ENCODE measurements at regions not wholly inside any gene's neighbourhood (a gene's known extent, or its start where the extent isn't known, plus 50 kb on each side); places are given as distances from the start of the nearest gene placed in this dataset.

GRCh38 chr1:177591155-177591554 lies 378.7 kb downstream of the SEC16B start:
- Histone ChIP-seq H3K27ac (ENCODE audit: low read length in 2 of 2) (no peak overlapping the region), H3K4me1 (ENCODE audit: control insufficient read depth in 2 of 2, insufficient read depth in 2 of 2, low read length in 2 of 2) (no peaks in the 10 kb centered on the region), H3K36me3 (replicated peaks in 1 of 2; ENCODE audit: control extremely low read depth in 1 of 2, control insufficient read depth in 1 of 2, extremely low read depth in 1 of 2, insufficient read depth in 2 of 2, low read length in 1 of 2) (no peaks in the 10 kb centered on the region), H2AFZ (ENCODE audit: insufficient read depth, low read depth, low read length, poor library complexity, severe bottlenecking) (no peak overlapping the region), H3K4me2 (replicated peaks; ENCODE audit: low read depth, low read length, poor library complexity, severe bottlenecking) (no peak overlapping the region), H3K79me2 (ENCODE audit: control insufficient read depth, insufficient read depth, low read length) (no peaks in the 10 kb centered on the region), H3K9ac (ENCODE audit: low read length) (no peak overlapping the region), H3K4me3 (ENCODE audit: control extremely low read depth in 1 of 5, extremely low read depth in 1 of 5, insufficient read depth in 1 of 5, low read depth in 2 of 5, low read length in 4 of 5) (no peak overlapping the region), H3K27me3 (replicated peaks in 1 of 4; ENCODE audit: control extremely low read depth in 1 of 4, control insufficient read depth in 3 of 4, insufficient read depth in 4 of 4, low read length in 3 of 4) (no peaks in the 10 kb centered on the region), H4K20me1 (ENCODE audit: control insufficient read depth, insufficient read depth, low read length, poor library complexity, severe bottlenecking) (no peaks in the 10 kb centered on the region), H3K9me3 (ENCODE audit: control extremely low read depth in 1 of 3, control insufficient read depth in 2 of 3, insufficient read depth in 1 of 3, low read length in 2 of 3) (no peaks in the 10 kb centered on the region)
- Mint-ChIP-seq H3K4me3 (no peak overlapping the region), H3K27me3 (no peaks in the 10 kb centered on the region), H3K27ac (no peak overlapping the region), H3K4me1 (no peaks in the 10 kb centered on the region), H3K9me3 (ENCODE audit: insufficient read depth) (no peaks in the 10 kb centered on the region)
- WGBS (ENCODE audit: insufficient coverage), result 75% methylated on average over 11 of the region's 11 CpGs
- DNase-seq (no peak), ATAC-seq (ENCODE audit: low read depth) (no peak)
- TF ChIP-seq CTCF (IDR thresholded peaks at IDR 0.05) (no peak), EZH2 (IDR thresholded peaks at IDR 0.05; ENCODE audit: borderline replicate concordance, insufficient read depth, low read depth, low read length, poor library complexity, severe bottlenecking) (no peak)
- intact Hi-C loops (cut with micrococcal nuclease), result no loop called here
- ChIA-PET POLR2A (no interaction called here), CTCF (no interaction called here)

- no peak overlapping the region for H3K4me2 ChIP-seq (replicated peaks; ENCODE audit: low read depth, low read length, poor library complexity, severe bottlenecking)
- no peaks in the 10 kb centered on the region for H3K4me1 Mint-ChIP-seq
- H3K36me3 ChIP-seq (replicated peaks in 1 of 2; ENCODE audit: control extremely low read depth in 1 of 2, control insufficient read depth in 1 of 2, extremely low read depth in 1 of 2, insufficient read depth in 2 of 2, low read length in 1 of 2), result no peaks in the 10 kb centered on the region
- H3K4me3 Mint-ChIP-seq, result no peak overlapping the region
- H2AFZ ChIP-seq (ENCODE audit: insufficient read depth, low read depth, low read length, poor library complexity, severe bottlenecking), result no peak overlapping the region
- no peaks in the 10 kb centered on the region for H3K9me3 ChIP-seq (ENCODE audit: control extremely low read depth in 1 of 3, control insufficient read depth in 2 of 3, insufficient read depth in 1 of 3, low read length in 2 of 3)
- no peak overlapping the region for H3K27ac ChIP-seq (ENCODE audit: low read length in 2 of 2)
- DNase-seq (no peak), ATAC-seq (ENCODE audit: low read depth) (no peak)
- intact Hi-C loops (cut with micrococcal nuclease), result no loop called here
- TF ChIP-seq CTCF (IDR thresholded peaks at IDR 0.05) (no peak), EZH2 (IDR thresholded peaks at IDR 0.05; ENCODE audit: borderline replicate concordance, insufficient read depth, low read depth, low read length, poor library complexity, severe bottlenecking) (no peak)
- ChIA-PET CTCF (no interaction called here), POLR2A (no interaction called here)
- no peaks in the 10 kb centered on the region for H4K20me1 ChIP-seq (ENCODE audit: control insufficient read depth, insufficient read depth, low read length, poor library complexity, severe bottlenecking)
- H3K9ac ChIP-seq (ENCODE audit: low read length), result no peak overlapping the region
- H3K4me1 ChIP-seq (ENCODE audit: control insufficient read depth in 2 of 2, insufficient read depth in 2 of 2, low read length in 2 of 2), result no peaks in the 10 kb centered on the region
- WGBS (ENCODE audit: insufficient coverage), result 79% methylated on average over 3 of the region's 3 CpGs
- no peak overlapping the region for H3K4me3 ChIP-seq (ENCODE audit: control extremely low read depth in 1 of 5, extremely low read depth in 1 of 5, insufficient read depth in 1 of 5, low read depth in 2 of 5, low read length in 4 of 5)
- H3K79me2 ChIP-seq (ENCODE audit: control insufficient read depth, insufficient read depth, low read length), result no peaks in the 10 kb centered on the region
- H3K27ac Mint-ChIP-seq, result no peak overlapping the region
- H3K27me3 Mint-ChIP-seq, result no peaks in the 10 kb centered on the region
- H3K27me3 ChIP-seq (replicated peaks in 1 of 4; ENCODE audit: control extremely low read depth in 1 of 4, control insufficient read depth in 3 of 4, insufficient read depth in 4 of 4, low read length in 3 of 4), result no peaks in the 10 kb centered on the region
- no peaks in the 10 kb centered on the region for H3K9me3 Mint-ChIP-seq (ENCODE audit: insufficient read depth)
These were observed 380.7 kb downstream of the SEC16B start for GRCh38 chr1:177589166-177589565.

All from B cell (primary cell).